ENCODE measurements at regions not wholly inside any gene's neighbourhood (a gene's known extent, or its start where the extent isn't known, plus 50 kb on each side); places are given as distances from the start of the nearest gene placed in this dataset.

DNA sequence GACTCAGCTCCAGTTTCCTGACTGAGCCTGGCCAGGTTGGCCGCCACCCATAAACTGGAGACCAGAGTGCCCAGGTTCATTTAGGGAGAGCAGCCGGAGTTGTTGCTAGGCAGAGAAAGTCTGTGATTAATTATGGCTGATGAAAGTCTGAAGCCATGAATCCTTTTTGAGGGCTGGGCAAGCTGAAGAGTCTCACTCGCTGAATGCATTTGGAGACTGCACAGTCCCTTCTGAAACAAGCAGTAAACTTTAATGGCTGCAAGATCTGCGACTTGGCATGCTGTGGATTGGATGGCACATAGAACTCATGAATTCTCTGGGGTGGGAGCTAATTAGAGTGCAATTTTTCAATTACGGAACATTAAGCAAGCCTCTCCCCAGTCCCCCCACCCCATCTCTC is 282.1 kb downstream of the RPLP1 start:
- no peak overlapping the region for H3K4me3 ChIP-seq (ENCODE audit: low read depth, low read length)
- TF ChIP-seq, protein P1, sequence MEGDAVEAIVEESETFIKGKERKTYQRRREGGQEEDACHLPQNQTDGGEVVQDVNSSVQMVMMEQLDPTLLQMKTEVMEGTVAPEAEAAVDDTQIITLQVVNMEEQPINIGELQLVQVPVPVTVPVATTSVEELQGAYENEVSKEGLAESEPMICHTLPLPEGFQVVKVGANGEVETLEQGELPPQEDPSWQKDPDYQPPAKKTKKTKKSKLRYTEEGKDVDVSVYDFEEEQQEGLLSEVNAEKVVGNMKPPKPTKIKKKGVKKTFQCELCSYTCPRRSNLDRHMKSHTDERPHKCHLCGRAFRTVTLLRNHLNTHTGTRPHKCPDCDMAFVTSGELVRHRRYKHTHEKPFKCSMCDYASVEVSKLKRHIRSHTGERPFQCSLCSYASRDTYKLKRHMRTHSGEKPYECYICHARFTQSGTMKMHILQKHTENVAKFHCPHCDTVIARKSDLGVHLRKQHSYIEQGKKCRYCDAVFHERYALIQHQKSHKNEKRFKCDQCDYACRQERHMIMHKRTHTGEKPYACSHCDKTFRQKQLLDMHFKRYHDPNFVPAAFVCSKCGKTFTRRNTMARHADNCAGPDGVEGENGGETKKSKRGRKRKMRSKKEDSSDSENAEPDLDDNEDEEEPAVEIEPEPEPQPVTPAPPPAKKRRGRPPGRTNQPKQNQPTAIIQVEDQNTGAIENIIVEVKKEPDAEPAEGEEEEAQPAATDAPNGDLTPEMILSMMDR (IDR thresholded peaks at IDR 0.05; ENCODE audit: insufficient read depth, low read length, missing control alignments): no peak
- ChIA-PET POLR2A (interaction anchor here (0.7 kb wide), 1 partner anchor 363 kb away, joined by 3 read pairs; the partner anchor contains the start of gene TLE3), CTCF (interaction anchor here (0.9 to 2.2 kb wide), 4 partner anchors 8 to 733 kb away, joined by 3 to 11 read pairs (median 6); no protein-coding TSS in a partner anchor)
- DNase-seq (ENCODE audit: low read depth, low spot score): no peak

DNA sequence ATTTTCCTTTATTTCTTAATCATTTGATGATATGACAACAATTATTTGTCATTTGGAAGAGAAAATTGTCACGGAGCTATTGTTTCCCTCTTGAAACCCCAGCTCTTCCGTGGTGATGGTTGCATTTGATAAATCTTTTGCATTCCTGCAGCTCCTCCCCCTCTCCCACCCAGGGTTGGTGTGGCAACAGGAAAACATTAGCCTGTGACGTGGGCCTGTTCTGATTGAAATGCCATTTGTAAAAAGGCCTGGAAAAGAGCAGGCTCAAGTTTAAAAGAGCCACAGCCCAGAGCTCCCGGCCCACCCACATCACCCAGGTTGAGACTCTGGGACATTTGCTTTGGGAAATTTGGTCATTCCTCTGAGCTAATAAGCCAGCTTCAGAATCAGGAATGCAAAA is 282.5 kb downstream of the RPLP1 start:
- POLR2A ChIA-PET: interaction anchor here (0.7 kb wide), 1 partner anchor 363 kb away, joined by 3 read pairs; the partner anchor contains the start of gene TLE3
- CTCF ChIA-PET: interaction anchor here (0.9 to 2.2 kb wide), 4 partner anchors 9 to 732 kb away, joined by 3 to 11 read pairs (median 6); no protein-coding TSS in a partner anchor

DNA sequence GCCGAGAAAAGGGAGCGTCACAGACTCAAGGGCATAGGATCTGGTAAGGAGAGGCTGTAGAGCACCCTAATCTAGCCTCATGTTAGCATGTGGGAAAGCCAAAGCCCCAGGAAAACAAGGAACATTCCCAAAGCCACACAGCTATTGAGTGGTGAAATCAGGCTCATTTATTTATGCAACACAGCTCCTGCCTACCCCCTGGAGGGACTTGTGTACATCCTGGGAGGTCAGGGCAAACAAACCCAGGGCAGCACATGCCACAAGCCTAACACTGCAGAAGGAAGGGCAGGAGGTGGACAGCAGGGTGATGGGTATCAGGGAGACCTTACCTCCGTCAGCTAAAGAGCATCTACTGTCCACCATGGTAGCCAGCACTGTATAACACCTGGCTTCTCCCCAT is 283.5 kb downstream of the RPLP1 start:
- POLR2A ChIA-PET: no interaction called here

More for the DNA sequence above, 282.5 kb downstream of the RPLP1 start:
- no peak overlapping the region for H3K4me3 ChIP-seq (ENCODE audit: low read depth, low read length)
- TF ChIP-seq, protein P1 (IDR thresholded peaks at IDR 0.05; ENCODE audit: insufficient read depth, low read length, missing control alignments): no peak
- DNase-seq (ENCODE audit: low read depth, low spot score): no peak

DNA sequence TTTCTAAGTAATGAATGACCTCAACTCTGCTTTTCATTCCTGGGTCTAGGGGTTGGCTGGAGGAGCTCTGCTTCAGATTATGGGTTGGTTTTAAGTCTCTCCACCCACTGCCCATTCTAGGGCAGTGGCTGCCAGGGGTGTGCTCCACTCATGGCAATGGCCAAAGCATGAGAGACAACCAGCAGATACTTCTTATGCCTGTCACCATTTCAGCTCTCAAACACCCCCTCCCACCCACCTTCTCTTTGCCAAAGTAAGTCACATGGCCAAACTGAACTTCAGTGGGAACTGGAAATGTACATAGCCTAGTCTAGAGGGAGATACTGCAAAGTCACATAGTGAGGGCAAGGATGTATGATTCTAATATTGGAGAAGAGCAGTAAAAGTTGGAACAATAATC is 285.3 kb downstream of the RPLP1 start:
- CTCF ChIA-PET: interaction anchor here (1.0 kb wide), 1 partner anchor 9 kb away, joined by 8 read pairs; no protein-coding TSS in a partner anchor
- TF ChIP-seq, protein P1 (IDR thresholded peaks at IDR 0.05; ENCODE audit: insufficient read depth, low read length, missing control alignments): no peak
- DNase-seq (ENCODE audit: low read depth, low spot score): no peak
- POLR2A ChIA-PET: no interaction called here
- H3K4me3 ChIP-seq (ENCODE audit: low read depth, low read length): no peak overlapping the region

More for the DNA sequence above, 283.5 kb downstream of the RPLP1 start:
- TF ChIP-seq, protein P1 (IDR thresholded peaks at IDR 0.05; ENCODE audit: insufficient read depth, low read length, missing control alignments): no peak
- no peak for DNase-seq (ENCODE audit: low read depth, low spot score)
- CTCF ChIA-PET: no interaction called here
- no peak overlapping the region for H3K4me3 ChIP-seq (ENCODE audit: low read depth, low read length)

DNA sequence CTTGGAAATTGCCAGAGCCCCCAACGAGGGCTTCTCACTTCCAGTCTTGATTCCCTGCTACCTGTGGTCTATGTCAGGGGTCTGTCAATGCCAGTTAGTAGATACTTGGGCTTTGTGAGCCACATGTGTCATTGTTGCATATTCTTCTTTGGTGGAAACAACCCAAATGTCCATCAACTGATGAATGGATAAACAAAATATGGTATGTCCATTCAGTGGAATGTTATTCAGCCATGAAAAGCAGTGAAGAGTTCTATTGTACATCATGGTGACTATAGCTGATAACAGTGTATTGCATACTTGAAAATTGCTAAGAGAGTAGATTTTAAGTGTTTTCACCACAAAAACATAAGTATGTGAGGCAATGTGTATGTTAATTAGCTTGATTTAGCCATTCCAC is 288.1 kb downstream of the RPLP1 start:
- DNase-seq (ENCODE audit: low read depth, low spot score): no peak
- POLR2A ChIA-PET: no interaction called here
- no peak overlapping the region for H3K4me3 ChIP-seq (ENCODE audit: low read depth, low read length)
- TF ChIP-seq, protein P1 (IDR thresholded peaks at IDR 0.05; ENCODE audit: insufficient read depth, low read length, missing control alignments): no peak
- CTCF ChIA-PET: interaction anchor here (1.7 kb wide), 1 partner anchor 12 kb away, joined by 8 read pairs; no protein-coding TSS in a partner anchor

- TF ChIP-seq, protein P1 (IDR thresholded peaks at IDR 0.05; ENCODE audit: insufficient read depth, low read length, missing control alignments): no peak
- ChIA-PET POLR2A (no interaction called here), CTCF (interaction anchor here (1.4 kb wide), 1 partner anchor 9 kb away, joined by 4 read pairs; no protein-coding TSS in a partner anchor)
- H3K4me3 ChIP-seq (ENCODE audit: low read depth, low read length): no peak overlapping the region
- no peak for DNase-seq (ENCODE audit: low read depth, low spot score)
Observed at GRCh38 chr15:69742361-69742760, 289.7 kb downstream of the RPLP1 start.
